Natural killer cell (primary cell): ENCODE measurements at regions not wholly inside any gene's neighbourhood (a gene's known extent, or its start where the extent isn't known, plus 50 kb on each side); places are given as distances from the start of the nearest gene placed in this dataset.

Experiments
- ATAC-seq, 3 donors: fragments of 150-1000 bp in 2 of 3; fragments of 200-7000 bp in 1 of 3; cut with Tn5 transposase; 1 replicate in 1 of 3; 2 replicates in 2 of 3; pipeline ENCODE4 v1.10.0; 2021; ENCODE audit warnings: mild to moderate bottlenecking in 2 of 3, moderate library complexity in 2 of 3
- DNase-seq, 2 donors: peaks; one replicate each; pipeline versions ENCODE4 v3.0.0 to v3.0.0-alpha.2; 2013 to 2021; ENCODE audit warnings: mixed read lengths in 1 of 2
- H3K27ac ChIP-seq: one replicate; pipeline ENCODE4 v1.5.1; 2013; ENCODE audit warnings: mild to moderate bottlenecking, low read length
- H3K27me3 ChIP-seq: one replicate; pipeline ENCODE4 v1.6.1; 2013; ENCODE audit warnings: low read length; ENCODE audit not compliant: control insufficient read depth, insufficient read depth
- H3K36me3 ChIP-seq: one replicate; pipeline ENCODE4 v1.6.1; 2013; ENCODE audit warnings: low read length; ENCODE audit not compliant: control insufficient read depth, insufficient read depth
- H3K4me1 ChIP-seq: one replicate; pipeline ENCODE4 v1.6.1; 2013; ENCODE audit warnings: low read length; ENCODE audit not compliant: control insufficient read depth, insufficient read depth
- H3K4me3 ChIP-seq: one replicate; pipeline ENCODE4 v1.5.1; 2013; ENCODE audit warnings: low read length
- H3K9me3 ChIP-seq: one replicate; pipeline ENCODE4 v1.6.1; 2013; ENCODE audit warnings: low read length; ENCODE audit not compliant: control insufficient read depth, insufficient read depth
- H3K27ac Mint-ChIP-seq, 2 donors: one replicate each; pipeline ENCODE4 v1.8.0; 2022; ENCODE audit warnings: mild to moderate bottlenecking in 2 of 2, mixed read lengths in 2 of 2, moderate library complexity in 1 of 2
- H3K27me3 Mint-ChIP-seq, 2 donors: one replicate each; pipeline ENCODE4 v1.8.0; 2022; ENCODE audit warnings: low read depth in 2 of 2, mixed read lengths in 2 of 2
- H3K36me3 Mint-ChIP-seq: one replicate; pipeline ENCODE4 v1.8.0; 2022; ENCODE audit warnings: mixed read lengths
- H3K4me1 Mint-ChIP-seq, 2 donors: one replicate each; pipeline ENCODE4 v1.8.0; 2022; ENCODE audit warnings: mixed read lengths in 2 of 2
- H3K4me3 Mint-ChIP-seq: one replicate; pipeline ENCODE4 v1.8.0; 2022; ENCODE audit warnings: mild to moderate bottlenecking, moderate library complexity, mixed read lengths
- H3K9me3 Mint-ChIP-seq, 2 donors: one replicate each; pipeline ENCODE4 v1.8.0; 2022; ENCODE audit warnings: mixed read lengths in 2 of 2
- CTCF ChIP-seq: fragments of 200-600 bp; IDR thresholded peaks from one replicate; pipeline ENCODE4 v1.8.0; 2022; ENCODE audit warnings: antibody characterized with exemption
- WGBS: methylation state at CpG from one replicate; pipeline ENCODE4 v1.1.7; 2013; ENCODE audit warnings: missing lambda C conversion rate; ENCODE audit not compliant: insufficient coverage; 5-methylcytosine and 5-hydroxymethylcytosine counted together
- intact Hi-C: fragments of 100-400 bp; cut with micrococcal nuclease; formaldehyde crosslinking; loops from one replicate; pipeline ENCODE4 v1.14.2; 2022

DNA sequence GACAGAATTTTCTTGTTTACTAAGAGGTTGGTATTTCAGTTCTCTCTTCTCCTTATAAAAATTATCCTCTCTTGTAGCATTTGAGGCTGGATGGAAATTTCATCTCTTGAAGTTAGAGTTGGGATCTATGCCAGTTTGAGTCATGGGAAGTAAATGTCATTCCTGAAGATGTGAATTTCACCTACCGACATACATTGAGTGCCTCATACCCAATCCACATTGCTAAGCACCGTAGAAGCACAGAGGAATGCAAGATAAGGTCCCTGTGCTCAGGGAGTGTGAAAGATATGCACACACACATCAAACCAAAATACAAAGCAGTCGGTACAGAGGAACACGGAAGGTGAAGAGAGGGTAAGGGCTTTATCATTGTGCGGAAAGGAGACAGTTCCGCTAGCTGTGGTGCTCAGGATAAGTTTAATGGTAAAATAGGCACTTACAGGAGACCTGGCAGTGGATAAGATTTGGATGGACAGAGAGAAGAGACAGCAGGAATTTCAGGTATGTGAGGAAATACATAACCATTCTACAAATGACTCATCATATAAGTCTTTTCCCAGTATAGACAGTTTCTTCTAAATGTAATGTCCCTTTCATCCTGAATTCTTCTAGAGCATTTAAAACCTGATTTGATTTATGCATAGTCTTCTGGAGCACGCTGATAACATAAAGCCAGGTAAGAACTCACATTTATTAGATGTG is 205.3 kb upstream of the ST6GAL2 start:
- no peak overlapping the region for H3K4me3 ChIP-seq
- intact Hi-C loops, result no loop called here
- H3K27me3 ChIP-seq, result no peaks in the 10 kb centered on the region
- H3K9me3 Mint-ChIP-seq, result peaks cover 9 to 13% of the 10 kb centered on the region in 2 donors
- no peaks in the 10 kb centered on the region for H3K4me1 Mint-ChIP-seq
- no peaks in the 10 kb centered on the region for H3K27me3 Mint-ChIP-seq
- H3K9me3 ChIP-seq, result no peaks in the 10 kb centered on the region
- WGBS, result 92% methylated on average over 7 of the region's 7 CpGs
- H3K4me1 ChIP-seq, result no peaks in the 10 kb centered on the region
- H3K36me3 ChIP-seq, result no peaks in the 10 kb centered on the region
- H3K27ac Mint-ChIP-seq, result no peak overlapping the region
- TF ChIP-seq CTCF, result no peak
- H3K27ac ChIP-seq, result no peak overlapping the region
- H3K36me3 Mint-ChIP-seq, result no peaks in the 10 kb centered on the region
- ATAC-seq (no peak), DNase-seq (no peak)
- H3K4me3 Mint-ChIP-seq, result no peak overlapping the region

- no peaks in the 10 kb centered on the region for H3K4me1 ChIP-seq
- H3K36me3 ChIP-seq, result no peaks in the 10 kb centered on the region
- H3K27me3 Mint-ChIP-seq, result no peaks in the 10 kb centered on the region
- H3K4me1 Mint-ChIP-seq, result no peaks in the 10 kb centered on the region
- intact Hi-C loops, result no loop called here
- no peaks in the 10 kb centered on the region for H3K36me3 Mint-ChIP-seq
- H3K9me3 Mint-ChIP-seq, result peaks cover 13 to 15% of the 10 kb centered on the region in 2 donors
- H3K27ac ChIP-seq, result no peak overlapping the region
- H3K9me3 ChIP-seq, result no peaks in the 10 kb centered on the region
- ATAC-seq (no peak), DNase-seq (no peak)
- no peak overlapping the region for H3K4me3 Mint-ChIP-seq
- H3K27ac Mint-ChIP-seq, result no peak overlapping the region
- TF ChIP-seq CTCF, result no peak
- H3K4me3 ChIP-seq, result no peak overlapping the region
- no peaks in the 10 kb centered on the region for H3K27me3 ChIP-seq
- 87% methylated on average over 4 of the region's 4 CpGs for WGBS
Measured at GRCh38 chr2:107093426-107093957, 207.5 kb upstream of the ST6GAL2 start.

- no peaks in the 10 kb centered on the region for H3K9me3 ChIP-seq
- H3K4me1 ChIP-seq, result no peaks in the 10 kb centered on the region
- no peaks in the 10 kb centered on the region for H3K36me3 ChIP-seq
- no peaks in the 10 kb centered on the region for H3K27me3 Mint-ChIP-seq
- no peak overlapping the region for H3K27ac ChIP-seq
- H3K4me3 ChIP-seq, result no peak overlapping the region
- peaks cover 10 to 12% of the 10 kb centered on the region in 2 donors for H3K9me3 Mint-ChIP-seq
- no peak for TF ChIP-seq CTCF
- WGBS, result 81% methylated on average over 4 of the region's 4 CpGs
- ATAC-seq (no peak), DNase-seq (no peak)
- no peaks in the 10 kb centered on the region for H3K36me3 Mint-ChIP-seq
- intact Hi-C loops, result no loop called here
- H3K27me3 ChIP-seq, result no peaks in the 10 kb centered on the region
- no peak overlapping the region for H3K4me3 Mint-ChIP-seq
- no peak overlapping the region for H3K27ac Mint-ChIP-seq
- no peaks in the 10 kb centered on the region for H3K4me1 Mint-ChIP-seq
Measured at GRCh38 chr2:107094450-107094986, 208.6 kb upstream of the ST6GAL2 start.
